ENCODE measurements at regions not wholly inside any gene's neighbourhood (a gene's known extent, or its start where the extent isn't known, plus 50 kb on each side); places are given as distances from the start of the nearest gene placed in this dataset.

DNA sequence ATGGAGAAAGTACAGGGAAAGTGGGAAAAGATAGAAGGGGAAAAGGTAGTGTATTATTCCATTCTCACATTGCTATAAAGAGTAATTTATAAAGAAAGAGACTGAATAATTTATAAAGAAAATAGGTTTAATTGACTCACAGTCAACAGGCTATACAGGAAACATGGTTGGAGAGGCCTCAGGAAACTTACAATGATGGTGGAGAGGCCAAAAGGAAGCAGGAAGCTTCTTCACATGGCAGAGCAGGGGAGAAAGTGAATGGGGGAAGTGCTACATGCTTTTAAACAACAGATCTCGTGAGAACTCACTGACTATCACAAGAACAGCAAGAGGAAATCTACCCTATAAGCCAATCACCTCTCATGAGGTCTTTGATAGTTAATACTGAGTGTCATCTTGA lies 725.0 kb upstream of the FLRT2 start:
- no peak for ATAC-seq
- Histone ChIP-seq H3K36me3 (ENCODE audit: low read depth) (no peaks in the 10 kb centered on the region), H3K4me3 (no peak overlapping the region), H3K9me3 (peaks cover 23% of the 10 kb centered on the region), H3K4me1 (ENCODE audit: low read depth) (no peaks in the 10 kb centered on the region)
- TF ChIP-seq, protein P1, sequence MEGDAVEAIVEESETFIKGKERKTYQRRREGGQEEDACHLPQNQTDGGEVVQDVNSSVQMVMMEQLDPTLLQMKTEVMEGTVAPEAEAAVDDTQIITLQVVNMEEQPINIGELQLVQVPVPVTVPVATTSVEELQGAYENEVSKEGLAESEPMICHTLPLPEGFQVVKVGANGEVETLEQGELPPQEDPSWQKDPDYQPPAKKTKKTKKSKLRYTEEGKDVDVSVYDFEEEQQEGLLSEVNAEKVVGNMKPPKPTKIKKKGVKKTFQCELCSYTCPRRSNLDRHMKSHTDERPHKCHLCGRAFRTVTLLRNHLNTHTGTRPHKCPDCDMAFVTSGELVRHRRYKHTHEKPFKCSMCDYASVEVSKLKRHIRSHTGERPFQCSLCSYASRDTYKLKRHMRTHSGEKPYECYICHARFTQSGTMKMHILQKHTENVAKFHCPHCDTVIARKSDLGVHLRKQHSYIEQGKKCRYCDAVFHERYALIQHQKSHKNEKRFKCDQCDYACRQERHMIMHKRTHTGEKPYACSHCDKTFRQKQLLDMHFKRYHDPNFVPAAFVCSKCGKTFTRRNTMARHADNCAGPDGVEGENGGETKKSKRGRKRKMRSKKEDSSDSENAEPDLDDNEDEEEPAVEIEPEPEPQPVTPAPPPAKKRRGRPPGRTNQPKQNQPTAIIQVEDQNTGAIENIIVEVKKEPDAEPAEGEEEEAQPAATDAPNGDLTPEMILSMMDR (IDR thresholded peaks at IDR 0.05), result no peak
- no peak for DNase-seq
- intact Hi-C loops (cut with DNase I, micrococcal nuclease), result no loop called here

DNA sequence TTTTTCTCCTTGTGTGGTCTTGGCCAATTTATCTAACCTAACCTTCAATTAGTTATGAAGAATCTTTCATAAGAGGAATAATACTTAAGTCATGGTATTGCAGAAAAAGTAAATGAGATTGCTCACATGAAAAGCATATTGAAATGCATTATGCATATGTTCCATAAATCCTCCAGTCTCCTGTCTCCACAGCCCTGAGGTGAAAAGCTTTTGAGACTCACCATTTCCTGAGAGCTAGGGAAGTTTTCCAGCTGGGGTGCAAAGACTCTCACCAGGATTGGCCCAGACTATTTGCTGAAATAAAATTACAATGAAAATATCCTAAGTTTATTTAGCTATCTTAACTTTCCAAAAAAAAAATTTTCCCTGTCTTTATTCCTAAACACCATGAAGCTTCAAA lies 723.8 kb upstream of the FLRT2 start:
- TF ChIP-seq, protein P1 (IDR thresholded peaks at IDR 0.05), result no peak
- Histone ChIP-seq H3K4me3 (no peak overlapping the region), H3K9me3 (peaks cover 17% of the 10 kb centered on the region), H3K4me1 (ENCODE audit: low read depth) (no peaks in the 10 kb centered on the region), H3K36me3 (ENCODE audit: low read depth) (no peaks in the 10 kb centered on the region)
- DNase-seq (no peak), ATAC-seq (no peak)
- intact Hi-C loops (cut with DNase I, micrococcal nuclease), result no loop called here

DNA sequence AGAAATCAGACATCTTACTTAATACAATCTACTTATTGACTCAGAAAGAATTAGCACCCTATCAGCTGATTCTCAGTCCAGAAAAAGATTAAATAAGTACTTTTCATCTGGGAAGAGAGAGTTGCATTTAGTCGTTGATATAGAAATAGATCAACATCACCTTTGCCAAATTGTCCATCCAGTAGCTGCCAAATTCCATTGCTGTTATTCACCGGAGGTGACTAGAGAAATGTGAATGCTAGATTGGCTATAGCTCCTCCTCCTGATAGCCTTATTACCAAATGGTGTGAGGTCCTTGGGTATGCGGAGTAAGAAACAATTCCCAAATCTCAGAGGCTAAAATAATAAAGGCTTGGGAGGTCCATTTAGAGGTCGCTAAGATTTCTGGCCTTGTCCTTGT lies 723.3 kb upstream of the FLRT2 start:
- H3K4me3 ChIP-seq, result no peak overlapping the region
- TF ChIP-seq, protein P1 (IDR thresholded peaks at IDR 0.05), result no peak
- ATAC-seq (no peak), DNase-seq (no peak)
- no peaks in the 10 kb centered on the region for H3K36me3 ChIP-seq (ENCODE audit: low read depth)
- intact Hi-C loops (cut with DNase I, micrococcal nuclease), result no loop called here
- peaks cover 21% of the 10 kb centered on the region for H3K9me3 ChIP-seq
- H3K4me1 ChIP-seq (ENCODE audit: low read depth), result no peaks in the 10 kb centered on the region

DNA sequence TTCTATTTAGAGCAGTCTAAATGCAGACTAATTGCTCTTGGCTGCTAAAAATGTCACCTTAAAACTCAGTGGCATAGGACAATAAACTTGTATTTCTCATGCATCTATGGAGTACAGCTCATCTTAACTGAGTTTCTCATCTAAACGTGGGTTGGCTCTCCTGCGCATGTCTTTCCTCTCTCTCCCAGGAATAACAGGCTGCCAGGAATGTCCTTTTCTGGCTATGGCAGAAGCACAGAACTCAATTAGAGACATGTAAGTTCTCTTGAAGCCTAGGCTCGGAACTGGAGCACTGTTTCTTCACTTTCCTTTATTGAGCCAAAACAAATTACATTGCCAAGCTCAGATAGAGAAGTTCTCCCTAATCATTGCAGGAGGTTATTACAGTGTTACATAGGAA lies 722.3 kb upstream of the FLRT2 start:
- no peaks in the 10 kb centered on the region for H3K36me3 ChIP-seq (ENCODE audit: low read depth)
- TF ChIP-seq, protein P1 (IDR thresholded peaks at IDR 0.05), result no peak
- H3K9me3 ChIP-seq, result peaks cover 19% of the 10 kb centered on the region
- ATAC-seq (no peak), DNase-seq (no peak)
- intact Hi-C loops (cut with DNase I, micrococcal nuclease), result no loop called here
- no peak overlapping the region for H3K4me3 ChIP-seq
- no peaks in the 10 kb centered on the region for H3K4me1 ChIP-seq (ENCODE audit: low read depth)

DNA sequence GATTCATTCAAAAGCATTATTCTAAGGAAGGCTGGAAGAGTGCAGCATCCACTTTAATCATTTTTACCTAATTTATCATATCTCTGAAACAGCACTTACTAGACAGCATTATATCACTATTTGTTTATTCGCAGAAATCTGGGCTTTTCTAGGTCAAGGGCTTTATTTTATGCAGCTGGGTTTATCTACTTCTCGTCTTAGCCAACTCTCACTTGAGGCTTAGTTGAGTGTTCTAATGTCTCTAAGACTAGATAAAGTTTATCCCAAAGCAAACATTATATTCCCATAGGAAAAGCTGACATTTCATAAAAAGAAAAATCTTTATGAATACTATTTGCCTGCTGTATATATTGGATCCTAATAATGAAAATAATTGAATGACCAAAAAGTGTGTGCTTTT lies 720.8 kb upstream of the FLRT2 start:
- ATAC-seq (no peak), DNase-seq (no peak)
- intact Hi-C loops (cut with DNase I, micrococcal nuclease), result no loop called here

DNA sequence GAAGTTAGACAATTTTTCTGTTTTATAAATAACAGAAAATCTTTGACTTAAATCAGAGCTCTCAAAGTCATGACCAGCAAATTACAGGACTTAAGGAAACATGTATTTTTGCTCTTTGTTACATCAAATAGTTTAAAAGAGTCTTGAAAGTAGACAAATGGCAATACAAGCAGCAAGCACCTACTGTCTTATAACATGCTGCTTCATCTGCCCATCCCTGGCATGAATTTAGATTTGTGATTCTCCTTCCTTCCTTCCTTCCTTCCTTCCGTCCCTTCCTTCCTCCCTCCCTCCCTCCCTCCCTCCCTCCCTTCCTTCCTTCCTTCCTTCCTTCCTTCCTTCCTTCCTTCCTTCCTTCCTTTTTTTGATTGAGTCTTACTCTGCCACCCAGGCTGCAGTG lies 715.6 kb upstream of the FLRT2 start:
- H3K36me3 ChIP-seq (ENCODE audit: low read depth), result no peaks in the 10 kb centered on the region
- no peak for DNase-seq
- no peak for ATAC-seq
- no peak overlapping the region for H3K4me3 ChIP-seq
- TF ChIP-seq, protein P1 (IDR thresholded peaks at IDR 0.05), result no peak
- peaks cover 38% of the 10 kb centered on the region for H3K9me3 ChIP-seq
- no peaks in the 10 kb centered on the region for H3K4me1 ChIP-seq (ENCODE audit: low read depth)
- intact Hi-C loops (cut with DNase I, micrococcal nuclease), result no loop called here

More for the DNA sequence above, 720.8 kb upstream of the FLRT2 start:
- TF ChIP-seq, protein P1 (IDR thresholded peaks at IDR 0.05), result no peak
- Histone ChIP-seq H3K36me3 (ENCODE audit: low read depth) (no peaks in the 10 kb centered on the region), H3K4me1 (ENCODE audit: low read depth) (no peaks in the 10 kb centered on the region), H3K4me3 (no peak overlapping the region), H3K9me3 (peaks cover 18% of the 10 kb centered on the region)

Measured in mucosa of descending colon (tissue), 3 donors.